RWPE1 (cell line): ENCODE measurements at regions not wholly inside any gene's neighbourhood (a gene's known extent, or its start where the extent isn't known, plus 50 kb on each side); places are given as distances from the start of the nearest gene placed in this dataset.
"Not testable (repeated sequence)": the region's sequence is repeated elsewhere in the genome, so short reads cannot be mapped to it uniquely, and the experiment has no call there.

Experiments
- CTCF ChIA-PET: fragments of 350-600 bp; sonication (Branson Sonifier 250); formaldehyde crosslinking; extraction: SDS; loops from one replicate; lab custom pipeline; 2021; lab: Yijun Ruan, JAX
- POLR2A ChIA-PET: fragments of 400-600 bp; formaldehyde crosslinking; extraction: SDS; loops from one replicate; lab custom pipeline; 2020; ENCODE audit warnings: antibody characterized with exemption; ENCODE audit not compliant: low non-redundant PET; lab: Yijun Ruan, JAX
- DNase-seq: peaks from one replicate; pipeline ENCODE4 v3.0.0; 2012; ENCODE audit warnings: low spot score
- H3K27ac ChIP-seq: fragments of 450-650 bp; 2 replicates; pipeline ENCODE4 v1.5.1; 2017
- CTCF ChIP-seq: fragments of 450-650 bp; conservative IDR thresholded peaks from 2 replicates; pipeline ENCODE4 v1.5.1; 2017; ENCODE audit warnings: low read depth, mild to moderate bottlenecking

DNA sequence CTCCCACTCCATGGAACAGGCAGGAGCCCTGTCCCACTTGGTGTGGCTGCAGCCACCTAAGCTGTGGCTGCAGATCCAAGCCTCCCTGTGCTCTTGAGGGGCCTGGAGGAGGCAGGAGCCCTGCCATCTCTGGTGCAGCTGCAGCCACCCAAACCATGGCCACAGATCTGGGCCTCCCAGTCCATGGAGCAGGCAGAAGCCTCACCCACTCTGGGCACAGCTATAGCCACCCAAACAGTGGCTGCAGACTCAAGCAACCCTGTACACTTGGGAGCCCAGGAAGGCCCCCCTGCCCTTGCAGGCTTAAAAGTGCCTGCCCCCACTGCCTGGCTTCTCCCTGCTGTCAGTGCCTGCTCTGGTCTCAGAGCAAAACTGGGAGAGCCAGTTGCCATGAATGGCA lies 320.3 kb downstream of the RFPL4B start:
- ChIA-PET CTCF (no interaction called here), POLR2A (no interaction called here)
- no peak for TF ChIP-seq CTCF
- H3K27ac ChIP-seq: no peak overlapping the region
- no peak for DNase-seq

- no peak for TF ChIP-seq CTCF
- DNase-seq: no peak
- CTCF ChIA-PET: interaction anchor here (0.6 kb wide), 1 partner anchor 1025 kb away, joined by 3 read pairs; no protein-coding TSS in a partner anchor
- POLR2A ChIA-PET: no interaction called here
- H3K27ac ChIP-seq: no peak overlapping the region
These were observed 333.0 kb downstream of the RFPL4B start for GRCh38 chr6:112680091-112680490.

GRCh38 chr6:112682071-112682470 lies 334.9 kb downstream of the RFPL4B start:
- ChIA-PET CTCF (interaction anchor here (0.7 kb wide), 1 partner anchor 239 kb away, joined by 3 read pairs; no protein-coding TSS in a partner anchor), POLR2A (no interaction called here)
- TF ChIP-seq CTCF: no peak
- DNase-seq: no peak
- H3K27ac ChIP-seq: no peak overlapping the region

DNA sequence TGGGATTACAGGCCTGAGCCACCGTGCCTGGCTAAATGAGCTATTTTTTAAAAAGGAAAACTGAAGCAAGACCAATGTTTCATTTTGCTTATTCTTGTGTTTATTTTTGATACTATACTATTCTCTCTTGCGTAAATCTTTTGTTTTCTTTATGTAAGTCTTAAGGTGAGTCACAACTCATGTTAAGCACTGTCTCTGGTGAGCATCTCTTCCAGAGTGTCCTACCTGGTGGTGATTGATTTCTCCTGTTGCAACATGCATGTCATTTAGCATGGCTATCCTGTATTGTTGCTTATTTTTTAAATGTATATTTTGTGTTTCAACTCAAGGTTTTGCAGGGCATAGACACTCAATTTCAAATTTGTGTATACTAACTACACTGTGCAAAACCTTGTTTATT lies 336.0 kb downstream of the RFPL4B start:
- CTCF ChIA-PET: interaction anchor here (0.7 kb wide), 1 partner anchor 152 kb away, joined by 3 read pairs; no protein-coding TSS in a partner anchor

GRCh38 chr6:112683926-112684325 lies 336.8 kb downstream of the RFPL4B start:
- DNase-seq: no peak
- ChIA-PET CTCF (interaction anchor here (0.6 kb wide), 1 partner anchor 8 kb away, joined by 4 read pairs; no protein-coding TSS in a partner anchor), POLR2A (no interaction called here)
- H3K27ac ChIP-seq: no peak overlapping the region
- TF ChIP-seq CTCF: no peak

More for the DNA sequence above, 336.0 kb downstream of the RFPL4B start:
- POLR2A ChIA-PET: no interaction called here
- TF ChIP-seq CTCF: no peak
- H3K27ac ChIP-seq: peak overlapping the region; percentile 30; the same call in 1 of the 2 replicates
- DNase-seq: no peak

GRCh38 chr6:112685521-112686220 lies 338.5 kb downstream of the RFPL4B start:
- H3K27ac ChIP-seq, CTCF ChIA-PET, POLR2A ChIA-PET, DNase-seq: not testable (repeated sequence)

DNA sequence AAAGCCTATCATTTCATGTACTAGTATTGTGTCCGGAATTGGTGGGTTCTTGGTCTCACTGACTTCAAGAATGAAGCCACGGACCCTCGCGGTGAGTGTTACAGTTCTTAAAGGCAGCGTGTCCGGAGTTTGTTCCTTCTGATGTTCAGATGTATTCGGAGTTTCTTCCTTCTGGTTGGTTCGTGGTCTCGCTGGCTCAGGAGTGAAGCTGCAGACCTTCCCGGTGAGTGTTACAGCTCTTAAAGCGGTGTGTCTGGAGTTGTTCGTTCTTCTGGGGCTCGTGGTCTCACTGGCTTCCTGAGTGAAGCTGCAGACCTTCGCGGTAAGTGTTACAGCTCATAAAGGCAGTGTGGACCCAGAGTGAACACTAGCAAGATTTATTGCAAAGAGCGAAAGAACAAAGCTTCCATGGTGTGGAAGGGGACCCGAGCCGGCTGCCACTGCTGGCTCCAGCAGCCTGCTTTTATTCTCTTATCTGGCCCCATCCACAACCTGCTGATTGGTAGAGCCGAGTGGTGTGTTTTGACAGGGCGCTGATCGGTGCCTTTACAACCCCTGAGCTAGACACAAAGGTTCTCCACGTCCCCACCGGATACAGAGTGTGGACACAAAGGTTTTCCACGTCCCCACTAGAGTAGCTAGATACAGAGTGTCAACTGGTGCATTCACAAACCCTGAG lies 341.5 kb downstream of the RFPL4B start:
- H3K27ac ChIP-seq, DNase-seq, POLR2A ChIA-PET: not testable (repeated sequence)
- CTCF ChIA-PET: interaction anchor here (0.8 kb wide), 1 partner anchor 31 kb away, joined by 3 read pairs; no protein-coding TSS in a partner anchor

DNA sequence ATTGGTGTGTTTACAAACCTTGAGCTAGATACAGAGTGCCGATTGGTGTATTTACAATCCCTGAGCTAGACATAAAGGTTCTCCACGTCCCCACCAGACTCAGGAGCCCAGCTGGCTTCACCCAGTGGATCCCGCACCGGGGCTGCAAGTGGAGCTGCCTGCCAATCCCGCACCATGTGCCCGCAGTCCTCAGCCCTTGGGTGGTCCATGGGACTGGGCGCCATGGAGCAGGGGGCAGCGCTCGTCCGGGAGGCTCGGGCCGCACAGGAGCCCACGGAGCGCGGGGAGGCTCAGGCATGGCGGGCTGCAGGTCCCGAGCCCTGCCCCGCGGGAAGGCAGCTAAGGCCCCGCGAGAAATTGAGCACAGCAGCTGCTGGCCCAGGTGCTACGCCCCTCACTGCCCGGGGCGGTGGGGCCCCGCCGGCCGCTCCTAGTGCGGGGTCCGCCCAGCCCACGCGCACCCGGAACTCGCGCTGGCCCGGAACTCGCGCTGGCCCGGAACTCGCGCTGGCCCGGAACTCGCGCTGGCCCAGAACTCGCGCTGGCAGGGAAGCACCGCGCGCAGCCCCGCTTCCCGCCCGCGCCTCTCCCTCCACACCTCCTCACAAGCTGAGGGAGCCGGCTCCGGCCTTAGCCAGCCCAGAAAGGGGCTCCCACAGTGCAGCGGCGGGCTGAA lies 342.2 kb downstream of the RFPL4B start:
- CTCF ChIA-PET, DNase-seq, POLR2A ChIA-PET, H3K27ac ChIP-seq: not testable (repeated sequence)
